HG03039 (cell line): ENCODE measurements at regions not wholly inside any gene's neighbourhood (a gene's known extent, or its start where the extent isn't known, plus 50 kb on each side); places are given as distances from the start of the nearest gene placed in this dataset.

Source experiments
- ATAC-seq: cut with Tn5 transposase; IDR thresholded peaks from one replicate; pipeline ENCODE4 v1.9.1; 2021; ENCODE audit warnings: mild to moderate bottlenecking, moderate library complexity; ENCODE audit not compliant: unreplicated experiment

GRCh38 chr18:39693359-39693758, 2127.8 kb upstream of the CELF4 start:
- no peak for ATAC-seq

GRCh38 chr18:39692367-39693015, 2126.9 kb upstream of the CELF4 start:
- ATAC-seq: no peak

GRCh38 chr18:39685303-39685902, 2119.8 kb upstream of the CELF4 start:
- ATAC-seq: no peak

- ATAC-seq: no peak
Observed at GRCh38 chr18:39681061-39681460, 2115.5 kb upstream of the CELF4 start.

- no peak for ATAC-seq
Observed at GRCh38 chr18:39675906-39676305, 2110.3 kb upstream of the CELF4 start.

GRCh38 chr18:39675368-39675767, 2109.8 kb upstream of the CELF4 start:
- ATAC-seq: no peak

GRCh38 chr18:39672171-39672570, 2106.6 kb upstream of the CELF4 start:
- no peak for ATAC-seq

- ATAC-seq: no peak
Observed at GRCh38 chr18:39667905-39668304, 2102.3 kb upstream of the CELF4 start.

GRCh38 chr18:39666541-39666940, 2100.9 kb upstream of the CELF4 start:
- no peak for ATAC-seq

GRCh38 chr18:39661856-39662366, 2096.3 kb upstream of the CELF4 start:
- no peak for ATAC-seq

GRCh38 chr18:39660141-39660540, 2094.5 kb upstream of the CELF4 start:
- no peak for ATAC-seq

GRCh38 chr18:39655341-39655740, 2089.7 kb upstream of the CELF4 start:
- ATAC-seq: no peak

- ATAC-seq: no peak
Observed at GRCh38 chr18:39653221-39653620, 2087.6 kb upstream of the CELF4 start.

- ATAC-seq: no peak
Observed at GRCh38 chr18:39648616-39649015, 2083.0 kb upstream of the CELF4 start.

- ATAC-seq: no peak
Observed at GRCh38 chr18:39647627-39648534, 2082.3 kb upstream of the CELF4 start.

GRCh38 chr18:39638224-39638623, 2072.6 kb upstream of the CELF4 start:
- ATAC-seq: no peak

GRCh38 chr18:39636931-39637330, 2071.3 kb upstream of the CELF4 start:
- no peak for ATAC-seq

- no peak for ATAC-seq
Observed at GRCh38 chr18:39635966-39636365, 2070.4 kb upstream of the CELF4 start.

- no peak for ATAC-seq
Observed at GRCh38 chr18:39635192-39635591, 2069.6 kb upstream of the CELF4 start.

GRCh38 chr18:39627936-39628335, 2062.3 kb upstream of the CELF4 start:
- no peak for ATAC-seq

- no peak for ATAC-seq
Observed at GRCh38 chr18:39624961-39625360, 2059.4 kb upstream of the CELF4 start.

GRCh38 chr18:39622431-39622830, 2056.8 kb upstream of the CELF4 start:
- ATAC-seq: no peak
